ENCODE measurements at regions not wholly inside any gene's neighbourhood (a gene's known extent, or its start where the extent isn't known, plus 50 kb on each side); places are given as distances from the start of the nearest gene placed in this dataset.

DNA sequence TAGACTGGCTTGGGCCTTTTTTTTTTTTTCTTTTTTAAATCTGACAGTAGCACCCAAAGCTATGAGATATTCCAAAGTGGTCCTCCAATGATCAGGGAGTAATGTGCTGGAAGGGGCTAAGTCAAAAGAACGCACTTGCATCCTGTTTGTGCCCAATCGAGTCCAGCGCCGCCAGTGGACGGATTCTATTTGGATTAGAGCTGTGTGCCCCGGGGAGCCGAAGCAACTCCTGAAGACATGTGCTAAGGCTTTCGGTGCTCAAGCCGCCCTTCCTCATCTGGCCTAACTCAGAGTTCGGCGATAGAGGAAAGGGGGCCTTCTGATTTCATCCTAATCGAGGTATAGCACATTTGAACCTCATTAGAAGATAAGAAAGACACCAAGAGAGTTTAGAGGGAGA lies 147.8 kb upstream of the NECTIN1 start:
- no peak for DNase-seq

DNA sequence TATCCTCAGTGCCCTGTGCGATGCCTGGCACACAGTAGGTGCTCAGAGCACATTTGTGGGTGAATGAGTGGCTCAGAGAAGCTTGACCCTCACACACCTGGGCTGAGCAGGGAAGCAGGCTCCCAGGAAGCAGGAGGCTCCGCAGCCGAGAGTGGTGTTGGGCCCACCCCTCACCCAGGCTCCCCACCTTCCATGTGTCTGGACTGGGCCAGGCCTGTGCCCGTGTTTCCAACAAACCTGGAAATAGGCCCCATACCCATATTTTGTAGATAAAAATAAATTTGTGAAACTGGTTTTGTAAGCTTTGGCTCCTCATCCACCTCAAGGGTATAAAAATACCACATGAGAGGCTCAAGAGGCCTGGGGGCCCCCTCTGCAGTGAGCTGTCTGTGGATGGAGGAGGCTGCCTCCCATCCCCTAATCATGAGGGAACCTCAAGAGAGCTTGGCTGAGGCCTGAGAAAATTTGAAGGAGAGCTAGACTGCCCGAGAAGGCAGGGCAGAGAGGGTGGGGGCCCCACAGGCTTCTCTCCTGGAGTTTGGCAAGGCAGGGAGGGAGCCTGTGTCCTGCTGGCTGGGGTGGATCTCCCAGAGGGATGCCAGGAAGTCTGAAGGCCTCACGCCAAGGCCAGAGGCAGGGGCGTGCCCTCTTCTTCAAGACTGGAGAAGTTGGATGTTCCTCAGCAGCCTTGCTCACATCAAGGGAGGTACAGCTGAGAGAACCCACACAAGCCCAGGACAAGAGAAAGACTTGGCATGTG lies 147.0 kb upstream of the NECTIN1 start:
- no peak for DNase-seq

DNA sequence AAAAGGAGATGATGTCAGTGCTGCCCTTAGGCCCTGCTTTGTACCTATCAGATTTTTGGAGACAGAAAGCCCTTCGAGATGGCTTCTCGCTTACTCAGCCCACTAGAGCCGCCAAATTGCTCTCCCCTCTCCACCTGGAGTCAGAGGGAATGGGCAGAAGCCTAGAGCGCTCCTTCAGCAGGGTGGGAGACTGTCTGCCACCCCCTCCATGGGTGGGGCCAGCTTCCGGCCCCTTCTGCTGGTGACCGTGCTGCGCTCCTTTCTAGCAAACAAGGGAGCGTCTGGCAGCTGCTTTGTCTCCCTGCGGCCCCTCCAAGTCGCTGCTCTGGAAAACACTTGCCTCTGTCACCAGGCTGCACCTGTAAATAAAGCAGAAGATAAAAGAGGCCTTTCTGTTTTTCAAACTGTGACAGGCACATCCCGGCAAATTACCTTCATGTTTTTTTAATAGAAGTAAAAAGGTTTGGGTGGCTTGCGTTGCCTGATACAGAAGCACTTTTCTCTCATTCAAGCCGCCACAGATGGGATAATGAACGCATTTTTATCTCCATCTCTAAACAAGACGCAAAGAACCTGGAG lies 145.7 kb upstream of the NECTIN1 start:
- DNase-seq: no peak

- no peak for DNase-seq
These were observed 144.9 kb upstream of the NECTIN1 start for GRCh38 chr11:119873761-119874421.

DNA sequence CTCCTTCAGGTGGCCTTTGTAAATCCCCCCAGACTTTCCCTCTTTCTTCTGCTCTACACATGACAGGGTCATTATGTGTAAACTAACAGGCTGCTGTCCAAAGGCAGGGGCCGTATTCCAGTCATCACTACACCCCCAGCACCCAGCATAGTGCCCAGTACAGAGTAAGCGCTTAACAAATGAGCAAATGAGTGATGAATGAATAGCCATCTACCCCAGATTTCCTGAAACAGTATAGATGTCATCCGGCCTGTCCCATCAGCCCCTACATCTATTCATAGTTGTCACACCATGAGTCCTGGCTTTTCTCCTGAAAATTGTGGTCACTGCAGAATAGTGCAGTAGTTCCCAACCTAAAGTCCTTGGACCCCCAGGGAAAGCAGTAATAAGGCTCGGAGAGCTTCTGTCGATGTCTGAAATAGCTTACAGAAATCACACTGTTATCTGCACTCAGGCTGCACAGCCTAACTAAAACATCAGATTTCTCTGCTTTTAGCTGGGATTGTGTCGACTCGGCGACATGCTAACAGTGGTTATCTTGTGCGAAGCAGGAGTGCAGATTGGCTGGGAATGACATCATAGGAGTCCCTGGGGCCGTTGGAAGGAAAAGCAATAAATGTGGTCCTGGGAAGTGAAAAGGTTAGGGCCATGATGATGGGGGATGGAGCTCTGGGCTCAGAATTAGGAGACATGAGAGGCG lies 143.8 kb upstream of the NECTIN1 start:
- no peak for DNase-seq

GRCh38 chr11:119865661-119866156 lies 136.7 kb upstream of the NECTIN1 start:
- no peak for DNase-seq

DNA sequence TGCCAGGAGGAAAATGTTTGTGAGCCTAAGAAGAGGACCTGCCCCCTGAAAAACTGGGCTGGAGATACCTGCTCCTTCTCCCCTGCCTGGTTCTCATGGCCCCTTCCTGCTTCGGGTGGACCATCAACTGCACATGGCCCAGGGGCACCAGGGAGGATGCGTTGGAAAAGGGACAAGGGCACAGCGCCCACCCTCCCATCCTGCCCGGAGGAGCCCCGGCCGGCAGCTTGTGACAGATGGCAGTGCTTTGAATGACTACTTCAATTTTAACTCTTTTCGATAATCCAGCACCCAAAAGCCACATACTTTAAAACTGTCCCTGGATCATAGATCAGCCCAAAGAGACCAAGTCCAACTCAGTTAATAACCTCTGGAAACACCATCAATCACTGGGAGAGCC lies 135.8 kb upstream of the NECTIN1 start:
- no peak for DNase-seq

DNA sequence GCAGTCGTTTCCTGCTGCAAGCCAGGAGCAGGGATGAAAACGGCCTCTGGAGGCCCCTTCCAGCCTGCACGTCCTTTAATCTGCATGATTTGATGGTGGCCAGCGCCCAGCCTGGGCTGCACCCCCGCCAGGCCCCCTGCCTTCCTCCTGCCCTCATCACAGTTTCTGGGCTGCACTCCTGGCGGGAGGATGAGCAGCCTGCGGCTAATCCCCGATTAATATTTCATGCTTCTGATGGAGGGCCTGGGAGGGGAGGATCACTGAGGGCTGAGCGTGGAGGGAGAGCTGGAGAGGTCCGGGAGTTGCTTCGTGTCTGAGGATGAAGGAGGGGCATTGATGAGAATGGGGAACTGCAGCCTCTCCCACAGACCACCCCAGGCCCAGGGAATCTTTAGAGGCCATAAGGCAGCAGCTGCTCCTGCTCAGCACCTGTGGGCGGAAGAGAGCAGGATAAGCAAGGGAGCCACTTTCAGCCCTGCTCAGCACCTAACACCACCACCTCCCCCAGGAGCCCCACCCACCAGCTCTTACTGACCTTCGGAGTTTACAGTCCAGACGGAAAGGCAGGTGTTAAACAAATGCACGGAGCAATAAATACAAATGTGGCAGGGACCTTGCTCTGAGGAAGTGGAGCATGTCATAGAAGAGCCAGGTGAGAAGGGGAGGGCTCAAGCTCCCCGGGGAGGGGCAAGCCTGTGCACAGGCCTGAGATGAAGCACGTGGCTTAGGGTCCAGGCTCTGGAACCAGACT lies 135.0 kb upstream of the NECTIN1 start:
- DNase-seq: peak; percentile 95

GRCh38 chr11:119863236-119863635 lies 134.2 kb upstream of the NECTIN1 start:
- DNase-seq: no peak

- DNase-seq: no peak
These were observed 132.2 kb upstream of the NECTIN1 start for GRCh38 chr11:119861160-119861559.

GRCh38 chr11:119860561-119861094 lies 131.6 kb upstream of the NECTIN1 start:
- no peak for DNase-seq

- no peak for DNase-seq
These were observed 130.7 kb upstream of the NECTIN1 start for GRCh38 chr11:119859684-119860083.

- no peak for DNase-seq
These were observed 129.3 kb upstream of the NECTIN1 start for GRCh38 chr11:119858288-119858687.

GRCh38 chr11:119856681-119857485 lies 127.9 kb upstream of the NECTIN1 start:
- DNase-seq: no peak

GRCh38 chr11:119855066-119855465 lies 126.1 kb upstream of the NECTIN1 start:
- no peak for DNase-seq

DNA sequence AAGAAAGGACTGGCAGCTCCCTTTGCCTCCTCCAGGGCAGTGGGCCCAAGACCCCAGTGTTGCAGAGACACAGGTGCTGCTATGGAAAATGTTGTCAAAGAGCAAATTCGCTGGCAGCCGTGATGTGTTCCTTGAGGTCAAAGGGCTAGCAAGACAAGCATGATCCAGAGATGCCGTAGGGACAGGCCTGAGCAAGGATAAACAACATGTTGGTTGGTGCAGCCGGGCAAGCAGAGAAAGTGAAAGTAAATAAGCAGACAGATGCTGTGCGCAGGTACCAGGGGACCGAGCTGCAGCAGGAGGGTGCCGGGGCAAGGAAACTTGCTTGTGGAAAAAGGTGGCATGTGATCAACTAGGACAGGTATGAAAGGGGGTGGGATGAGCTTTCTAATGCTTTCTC lies 125.5 kb upstream of the NECTIN1 start:
- no peak for DNase-seq

DNA sequence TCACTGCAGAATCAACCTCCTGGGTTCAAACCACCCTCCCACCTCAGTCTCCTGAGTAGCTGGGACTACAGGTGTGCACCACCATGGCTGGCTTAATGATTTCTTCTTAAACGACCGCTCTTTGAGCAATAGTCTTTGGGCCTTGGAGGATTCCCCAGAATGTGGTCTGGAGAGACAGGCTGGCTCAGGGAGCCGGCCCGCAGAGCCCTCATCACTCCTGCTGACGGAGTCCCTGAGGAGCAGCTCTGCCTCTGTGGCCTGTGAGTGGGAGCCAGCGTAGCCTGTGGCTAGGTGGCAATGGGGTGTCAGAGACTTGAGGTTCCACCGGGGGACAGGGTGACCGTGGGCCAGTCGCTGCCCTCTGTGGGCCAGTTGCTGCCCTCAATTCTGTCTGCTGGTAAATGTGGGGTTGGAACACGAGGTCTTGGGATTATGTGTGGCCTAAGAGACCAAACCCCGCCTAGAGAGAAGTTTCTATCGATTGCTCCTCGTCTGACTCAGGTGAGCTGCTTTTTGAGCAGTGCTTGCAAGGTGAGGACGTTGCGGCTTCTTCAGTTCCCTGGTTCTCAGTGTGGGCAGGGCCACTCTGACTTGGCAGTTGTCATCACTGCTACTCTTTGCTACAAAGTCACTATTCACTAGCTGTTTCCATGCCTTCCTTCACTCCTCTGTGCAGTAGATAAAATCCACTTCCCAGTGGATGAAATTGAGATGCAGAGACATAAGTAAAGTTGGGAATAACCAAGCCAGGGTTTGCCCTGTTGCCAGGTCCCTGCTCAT lies 124.8 kb upstream of the NECTIN1 start:
- no peak for DNase-seq

- no peak for DNase-seq
These were observed 123.7 kb upstream of the NECTIN1 start for GRCh38 chr11:119852741-119853140.

GRCh38 chr11:119850822-119851409 lies 121.9 kb upstream of the NECTIN1 start:
- DNase-seq: no peak

DNA sequence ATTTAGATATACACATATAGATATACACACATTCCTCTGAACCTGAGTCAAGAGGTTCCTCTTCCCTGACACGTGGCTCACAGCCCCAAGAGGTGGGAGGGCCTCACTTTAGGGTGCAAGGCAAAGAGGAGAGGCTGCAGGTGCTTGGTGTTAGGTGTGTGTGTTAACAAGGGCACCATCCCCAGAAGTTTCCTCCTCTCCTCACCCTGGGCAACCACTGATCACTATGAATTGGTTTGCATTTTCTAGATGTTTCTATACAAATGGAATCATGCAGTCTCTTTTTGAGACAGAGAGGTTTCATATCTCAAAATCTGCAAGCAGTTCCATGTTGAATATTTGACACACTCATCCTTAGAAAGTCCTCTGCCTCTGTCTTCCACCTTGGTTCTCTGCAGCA lies 120.9 kb upstream of the NECTIN1 start:
- no peak for DNase-seq

Data from NCI-H1417 treated with DMSO at 0.1 percent for 48 hours (cell line).